B cell (primary cell): ENCODE measurements at regions not wholly inside any gene's neighbourhood (a gene's known extent, or its start where the extent isn't known, plus 50 kb on each side); places are given as distances from the start of the nearest gene placed in this dataset. TPM values are rescaled to one million over a fixed set of nuclear protein-coding genes. Genes with fewer than 3 reads are reported as not detected.

Source experiments
- ATAC-seq: fragments of 200-7000 bp; cut with Tn5 transposase; one replicate; pipeline ENCODE4 v1.10.0; 2021; ENCODE audit warnings: low read depth, mild to moderate bottlenecking, moderate number of reproducible peaks, moderate library complexity
- CTCF ChIA-PET: fragments of 350-600 bp; sonication (Branson Sonifier 250); formaldehyde crosslinking; loops from one replicate; lab custom pipeline; 2021; ENCODE audit warnings: antibody characterized with exemption, inconsistent platforms; lab: Charles Lee
- POLR2A ChIA-PET: fragments of 350-600 bp; sonication (Branson Sonifier 250); formaldehyde crosslinking; loops from one replicate; lab custom pipeline; 2021; ENCODE audit warnings: antibody characterized with exemption; lab: Charles Lee
- DNase-seq: peaks from one replicate; pipeline ENCODE4 v3.0.0; 2013
- H2AFZ ChIP-seq: 2 replicates; pipeline ENCODE4 v1.6.1; 2012; ENCODE audit warnings: mild to moderate bottlenecking, low read depth, low read length; ENCODE audit not compliant: insufficient read depth, poor library complexity, severe bottlenecking
- H3K27ac ChIP-seq, 2 donors: 1 replicate in 1 of 2; 2 replicates in 1 of 2; pipeline ENCODE4 v1.5.1; 2012 to 2013; ENCODE audit warnings: low read length in 2 of 2, mild to moderate bottlenecking in 2 of 2, moderate library complexity in 1 of 2
- H3K27me3 ChIP-seq, 4 experiments: fragments of 200-600 bp in 1 of 4; sonication (generic) in 1 of 4; replicated peaks in 1 of 4; 1 replicate in 2 of 4; 2 replicates in 2 of 4; pipeline versions ENCODE4 v1.6.1 to v1.7.0; 2013 to 2016; ENCODE audit warnings: low read length in 3 of 4, mild to moderate bottlenecking in 2 of 4, mixed read lengths in 1 of 4, moderate library complexity in 1 of 4; ENCODE audit not compliant: insufficient read depth in 4 of 4, control insufficient read depth in 3 of 4; ENCODE audit errors: control extremely low read depth in 1 of 4
- H3K36me3 ChIP-seq, 2 experiments: replicated peaks in 1 of 2; 1 replicate in 1 of 2; 2 replicates in 1 of 2; pipeline versions ENCODE4 v1.6.1 to v1.7.1; 2013; ENCODE audit warnings: low read length in 1 of 2; ENCODE audit not compliant: insufficient read depth in 2 of 2, control insufficient read depth in 1 of 2; ENCODE audit errors: control extremely low read depth in 1 of 2, extremely low read depth in 1 of 2
- H3K4me1 ChIP-seq, 2 donors: fragments of 200-600 bp in 1 of 2; sonication (generic) in 1 of 2; 1 replicate in 1 of 2; 2 replicates in 1 of 2; pipeline versions ENCODE4 v1.5.1 to v1.6.1; 2013 to 2017; ENCODE audit warnings: low read length in 2 of 2; ENCODE audit not compliant: control insufficient read depth in 2 of 2, insufficient read depth in 2 of 2
- H3K4me2 ChIP-seq: replicated peaks from 2 replicates; pipeline ENCODE3; 2012; ENCODE audit warnings: mild to moderate bottlenecking, low read depth, low read length; ENCODE audit not compliant: poor library complexity, severe bottlenecking
- H3K4me3 ChIP-seq, 5 experiments: fragments of 200-600 bp in 1 of 5; sonication (generic) in 1 of 5; 1 replicate in 3 of 5; 2 replicates in 2 of 5; pipeline versions ENCODE4 v1.5.1 to v1.7.0; 2011 to 2016; ENCODE audit warnings: low read length in 4 of 5, mild to moderate bottlenecking in 4 of 5, low read depth in 2 of 5, control low read depth in 1 of 5, moderate library complexity in 1 of 5; ENCODE audit not compliant: insufficient read depth in 1 of 5; ENCODE audit errors: control extremely low read depth in 1 of 5, extremely low read depth in 1 of 5
- H3K79me2 ChIP-seq: fragments of 200-600 bp; sonication (generic); one replicate; pipeline ENCODE4 v1.6.0; 2016; ENCODE audit warnings: low read length; ENCODE audit not compliant: control insufficient read depth, insufficient read depth
- H3K9ac ChIP-seq: fragments of 200-600 bp; sonication (generic); 2 replicates; pipeline ENCODE4 v1.6.1; 2017; ENCODE audit warnings: mild to moderate bottlenecking, low read length, moderate library complexity
- H3K9me3 ChIP-seq, 3 donors: one replicate each; pipeline versions ENCODE4 v1.6.1 to v1.7.1; 2013; ENCODE audit warnings: low read length in 2 of 3; ENCODE audit not compliant: control insufficient read depth in 2 of 3, insufficient read depth in 1 of 3; ENCODE audit errors: control extremely low read depth in 1 of 3
- H4K20me1 ChIP-seq: 2 replicates; pipeline ENCODE4 v1.6.0; 2012; ENCODE audit warnings: mild to moderate bottlenecking, low read length; ENCODE audit not compliant: insufficient read depth, control insufficient read depth, poor library complexity, severe bottlenecking
- H3K27ac Mint-ChIP-seq: one replicate; pipeline ENCODE4 v1.8.0; 2021; ENCODE audit warnings: mixed read lengths
- H3K27me3 Mint-ChIP-seq: one replicate; pipeline ENCODE4 v1.8.0; 2021; ENCODE audit warnings: mixed read lengths
- H3K4me1 Mint-ChIP-seq: one replicate; pipeline ENCODE4 v1.8.0; 2021; ENCODE audit warnings: mixed read lengths
- H3K4me3 Mint-ChIP-seq: one replicate; pipeline ENCODE4 v1.8.0; 2021; ENCODE audit warnings: mixed read lengths
- H3K9me3 Mint-ChIP-seq: one replicate; pipeline ENCODE4 v1.8.0; 2022; ENCODE audit warnings: mixed read lengths; ENCODE audit not compliant: insufficient read depth
- CTCF ChIP-seq: fragments of 200-600 bp; IDR thresholded peaks from one replicate; pipeline ENCODE4 v1.8.0; 2022; ENCODE audit warnings: antibody characterized with exemption, mild to moderate bottlenecking
- EZH2 ChIP-seq: IDR thresholded peaks from 2 replicates; pipeline ENCODE4 v1.6.1; 2012; ENCODE audit warnings: borderline replicate concordance, low read depth, mild to moderate bottlenecking, moderate library complexity, low read length; ENCODE audit not compliant: insufficient read depth, poor library complexity, severe bottlenecking
- WGBS: methylation state at CpG from one replicate; pipeline ENCODE4 v1.1.5; 2013; ENCODE audit warnings: missing lambda C conversion rate; ENCODE audit not compliant: insufficient coverage; 5-methylcytosine and 5-hydroxymethylcytosine counted together
- intact Hi-C: fragments of 100-400 bp; cut with micrococcal nuclease; formaldehyde crosslinking; loops from one replicate; pipeline ENCODE4 v1.10.0; 2022
- small RNA-seq: library from RNA; depleted of rRNA; stranded (forward); fragments of <200 nt; gene quantifications from one replicate; pipeline ENCODE3, GENCODE V24; 2012; ENCODE audit warnings: low replicate concordance, low read depth; ENCODE audit not compliant: insufficient read length

- POLR2A ChIA-PET: no interaction called here
These were observed 51.0 kb upstream of the WAC start for GRCh38 chr10:28481968-28482367.

More at GRCh38 chr10:28481968-28482367, 51.0 kb upstream of the WAC start:
- Histone ChIP-seq H3K4me3 (no peak overlapping the region), H3K36me3 (no peaks in the 10 kb centered on the region), H3K4me1 (no peaks in the 10 kb centered on the region), H3K9me3 (no peaks in the 10 kb centered on the region), H4K20me1 (no peaks in the 10 kb centered on the region), H3K9ac (no peak overlapping the region), H3K79me2 (no peaks in the 10 kb centered on the region), H2AFZ (no peak overlapping the region), H3K4me2 (no peak overlapping the region), H3K27ac (no peak overlapping the region), H3K27me3 (no peaks in the 10 kb centered on the region)
- Mint-ChIP-seq H3K27me3 (peaks cover 9% of the 10 kb centered on the region), H3K27ac (no peak overlapping the region), H3K9me3 (no peaks in the 10 kb centered on the region), H3K4me1 (no peaks in the 10 kb centered on the region), H3K4me3 (no peak overlapping the region)
- TF ChIP-seq EZH2 (no peak), CTCF (no peak)
- CTCF ChIA-PET: no interaction called here
- no peak for DNase-seq
- intact Hi-C loops: no loop called here
- ATAC-seq: no peak
- WGBS: no CpG with 5 or more reads among the region's 1 CpG

Small RNA genes lying in the stretch of these regions (small RNA-seq; reads per million reads assigned to genes)
- gene RF00012: not detected
